Activated CD8-positive, alpha-beta memory T cell treated with anti-CD3 and anti-CD28 coated beads, Interleukin-2, amount 10 ng/mL, durations not matched to agents 7 days and 5 days (primary cell): ENCODE measurements at regions not wholly inside any gene's neighbourhood (a gene's known extent, or its start where the extent isn't known, plus 50 kb on each side); places are given as distances from the start of the nearest gene placed in this dataset.
"Not testable (repeated sequence)": the region's sequence is repeated elsewhere in the genome, so short reads cannot be mapped to it uniquely, and the experiment has no call there.

ENCODE experiments used
- ATAC-seq: fragments of 150-1000 bp; cut with Tn5 transposase; one replicate; pipeline ENCODE4 v1.10.0; 2021; ENCODE audit warnings: moderate library complexity
- CTCF ChIA-PET: fragments of 350-600 bp; sonication (Branson Sonifier 250); formaldehyde crosslinking; loops from one replicate; lab custom pipeline; 2021; ENCODE audit warnings: antibody characterized with exemption; lab: Charles Lee
- DNase-seq: peaks from one replicate; pipeline ENCODE4 v3.0.0-alpha.2; 2020
- H3K27ac Mint-ChIP-seq: one replicate; pipeline ENCODE4 v1.8.0; 2021; ENCODE audit warnings: mild to moderate bottlenecking, mixed read lengths
- H3K27me3 Mint-ChIP-seq: one replicate; pipeline ENCODE4 v1.8.0; 2021; ENCODE audit warnings: mixed read lengths
- H3K36me3 Mint-ChIP-seq: one replicate; pipeline ENCODE4 v1.8.0; 2021; ENCODE audit warnings: mild to moderate bottlenecking, mixed read lengths
- H3K4me1 Mint-ChIP-seq: one replicate; pipeline ENCODE4 v1.8.0; 2021; ENCODE audit warnings: mixed read lengths
- H3K4me3 Mint-ChIP-seq: one replicate; pipeline ENCODE4 v1.8.0; 2021; ENCODE audit warnings: mild to moderate bottlenecking, moderate library complexity, mixed read lengths
- H3K9me3 Mint-ChIP-seq: one replicate; pipeline ENCODE4 v1.8.0; 2022; ENCODE audit warnings: low read depth, mixed read lengths

GRCh38 chr6:163738304-163738703, 323.8 kb downstream of the QKI start:
- no peaks in the 10 kb centered on the region for H3K36me3 Mint-ChIP-seq
- H3K4me1 Mint-ChIP-seq, result no peaks in the 10 kb centered on the region
- H3K27ac Mint-ChIP-seq, result no peak overlapping the region
- no peak overlapping the region for H3K4me3 Mint-ChIP-seq
- no peak for ATAC-seq
- no peaks in the 10 kb centered on the region for H3K9me3 Mint-ChIP-seq
- no peak for DNase-seq
- peaks cover 8% of the 10 kb centered on the region for H3K27me3 Mint-ChIP-seq
- CTCF ChIA-PET, result no interaction called here

- DNase-seq, result no peak
- Mint-ChIP-seq H3K4me1 (no peaks in the 10 kb centered on the region), H3K9me3 (no peaks in the 10 kb centered on the region), H3K27me3 (peaks cover 4% of the 10 kb centered on the region), H3K36me3 (no peaks in the 10 kb centered on the region), H3K27ac (no peak overlapping the region), H3K4me3 (no peak overlapping the region)
- no peak for ATAC-seq
- CTCF ChIA-PET, result no interaction called here
These were observed 320.6 kb downstream of the QKI start for GRCh38 chr6:163735076-163735475.

GRCh38 chr6:163733061-163733460, 318.5 kb downstream of the QKI start:
- H3K9me3 Mint-ChIP-seq, result no peaks in the 10 kb centered on the region
- DNase-seq (no peak), ATAC-seq (no peak)
- no peak overlapping the region for H3K4me3 Mint-ChIP-seq
- no peaks in the 10 kb centered on the region for H3K4me1 Mint-ChIP-seq
- CTCF ChIA-PET, result no interaction called here
- no peaks in the 10 kb centered on the region for H3K36me3 Mint-ChIP-seq
- no peak overlapping the region for H3K27ac Mint-ChIP-seq
- H3K27me3 Mint-ChIP-seq, result no peaks in the 10 kb centered on the region

- Mint-ChIP-seq H3K9me3 (no peaks in the 10 kb centered on the region), H3K27me3 (no peaks in the 10 kb centered on the region), H3K36me3 (no peaks in the 10 kb centered on the region), H3K27ac (no peak overlapping the region), H3K4me3 (no peak overlapping the region), H3K4me1 (no peaks in the 10 kb centered on the region)
- no peak for ATAC-seq
- CTCF ChIA-PET, result no interaction called here
- no peak for DNase-seq
These were observed 318.0 kb downstream of the QKI start for GRCh38 chr6:163732479-163732878.

- H3K4me3 Mint-ChIP-seq, H3K9me3 Mint-ChIP-seq, H3K4me1 Mint-ChIP-seq, H3K27me3 Mint-ChIP-seq, DNase-seq, H3K27ac Mint-ChIP-seq, H3K36me3 Mint-ChIP-seq, ATAC-seq, CTCF ChIA-PET: not testable (repeated sequence)
These were observed 317.5 kb downstream of the QKI start for GRCh38 chr6:163732014-163732351.

- H3K4me3 Mint-ChIP-seq, result no peak overlapping the region
- ATAC-seq, result no peak
- DNase-seq, result no peak
These were observed 316.9 kb downstream of the QKI start for GRCh38 chr6:163731215-163732013.

GRCh38 chr6:163730246-163731210, 316.0 kb downstream of the QKI start:
- H3K9me3 Mint-ChIP-seq, result no peaks in the 10 kb centered on the region
- H3K4me1 Mint-ChIP-seq, result no peaks in the 10 kb centered on the region
- no peaks in the 10 kb centered on the region for H3K27me3 Mint-ChIP-seq
- H3K4me3 Mint-ChIP-seq, result no peak overlapping the region
- CTCF ChIA-PET, result no interaction called here
- H3K36me3 Mint-ChIP-seq, result no peaks in the 10 kb centered on the region
- ATAC-seq (no peak), DNase-seq (no peak)
- no peak overlapping the region for H3K27ac Mint-ChIP-seq

More at GRCh38 chr6:163731215-163732013, 316.9 kb downstream of the QKI start:
- CTCF ChIA-PET, result no interaction called here
- Mint-ChIP-seq H3K4me1 (no peaks in the 10 kb centered on the region), H3K9me3 (no peaks in the 10 kb centered on the region), H3K27me3 (no peaks in the 10 kb centered on the region), H3K27ac (no peak overlapping the region), H3K36me3 (no peaks in the 10 kb centered on the region)

GRCh38 chr6:163729127-163729872, 314.8 kb downstream of the QKI start:
- H3K4me3 Mint-ChIP-seq, result no peak overlapping the region
- H3K27ac Mint-ChIP-seq, result no peak overlapping the region
- ATAC-seq, result no peak
- DNase-seq, result no peak
- no peaks in the 10 kb centered on the region for H3K27me3 Mint-ChIP-seq
- no peaks in the 10 kb centered on the region for H3K9me3 Mint-ChIP-seq
- no peaks in the 10 kb centered on the region for H3K4me1 Mint-ChIP-seq
- no peaks in the 10 kb centered on the region for H3K36me3 Mint-ChIP-seq
- CTCF ChIA-PET, result no interaction called here

- no peaks in the 10 kb centered on the region for H3K27me3 Mint-ChIP-seq
- DNase-seq (no peak), ATAC-seq (no peak)
- no peaks in the 10 kb centered on the region for H3K36me3 Mint-ChIP-seq
- H3K27ac Mint-ChIP-seq, result no peak overlapping the region
- no peaks in the 10 kb centered on the region for H3K9me3 Mint-ChIP-seq
- H3K4me3 Mint-ChIP-seq, result no peak overlapping the region
- CTCF ChIA-PET, result no interaction called here
- no peaks in the 10 kb centered on the region for H3K4me1 Mint-ChIP-seq
These were observed 314.1 kb downstream of the QKI start for GRCh38 chr6:163728442-163729126.

- Mint-ChIP-seq H3K9me3 (no peaks in the 10 kb centered on the region), H3K27me3 (peaks cover 3% of the 10 kb centered on the region), H3K27ac (no peak overlapping the region), H3K4me1 (no peaks in the 10 kb centered on the region), H3K4me3 (no peak overlapping the region), H3K36me3 (no peaks in the 10 kb centered on the region)
- no peak for DNase-seq
- CTCF ChIA-PET, result no interaction called here
- no peak for ATAC-seq
These were observed 311.6 kb downstream of the QKI start for GRCh38 chr6:163726037-163726695.

- H3K4me3 Mint-ChIP-seq, result no peak overlapping the region
- H3K36me3 Mint-ChIP-seq, result no peaks in the 10 kb centered on the region
- CTCF ChIA-PET, result no interaction called here
- no peaks in the 10 kb centered on the region for H3K4me1 Mint-ChIP-seq
- DNase-seq (no peak), ATAC-seq (no peak)
- no peaks in the 10 kb centered on the region for H3K9me3 Mint-ChIP-seq
- H3K27ac Mint-ChIP-seq, result no peak overlapping the region
- peaks cover 3% of the 10 kb centered on the region for H3K27me3 Mint-ChIP-seq
These were observed 310.8 kb downstream of the QKI start for GRCh38 chr6:163725008-163725941.

- H3K4me3 Mint-ChIP-seq, result no peak overlapping the region
- peaks cover 3% of the 10 kb centered on the region for H3K27me3 Mint-ChIP-seq
- H3K36me3 Mint-ChIP-seq, result no peaks in the 10 kb centered on the region
- no peak for ATAC-seq
- no peaks in the 10 kb centered on the region for H3K4me1 Mint-ChIP-seq
- H3K27ac Mint-ChIP-seq, result no peak overlapping the region
- CTCF ChIA-PET, result no interaction called here
- no peak for DNase-seq
- H3K9me3 Mint-ChIP-seq, result no peaks in the 10 kb centered on the region
These were observed 309.7 kb downstream of the QKI start for GRCh38 chr6:163724196-163724595.
